OCI-LY1 (cell line): ENCODE measurements at regions not wholly inside any gene's neighbourhood (a gene's known extent, or its start where the extent isn't known, plus 50 kb on each side); places are given as distances from the start of the nearest gene placed in this dataset.

Experiments used
- H2AFZ ChIP-seq: fragments of 200-600 bp; sonication (generic), shearing (Covaris generic); 2 replicates; pipeline ENCODE4 v1.6.0; 2014; ENCODE audit warnings: antibody characterized with exemption, mild to moderate bottlenecking, low read length
- H3F3A ChIP-seq: fragments of 200-600 bp; sonication (generic), shearing (Covaris generic); 2 replicates; pipeline ENCODE4 v1.6.0; 2014; ENCODE audit warnings: mild to moderate bottlenecking, antibody characterized with exemption, low read length, moderate library complexity; ENCODE audit not compliant: insufficient read depth
- H3K27ac ChIP-seq: fragments of 200-600 bp; sonication (generic); 2 replicates; pipeline ENCODE4 v1.5.1; 2014; ENCODE audit warnings: low read length, mixed run types, mild to moderate bottlenecking, low read depth; ENCODE audit not compliant: poor library complexity, severe bottlenecking
- H3K27me3 ChIP-seq: fragments of 200-600 bp; sonication (generic); 2 replicates; pipeline ENCODE4 v1.6.0; 2014; ENCODE audit warnings: antibody characterized with exemption, mild to moderate bottlenecking, low read length, moderate library complexity; ENCODE audit not compliant: insufficient read depth
- H3K36me3 ChIP-seq: fragments of 200-600 bp; sonication (generic); 2 replicates; pipeline ENCODE4 v1.6.1; 2014; ENCODE audit warnings: mild to moderate bottlenecking, antibody characterized with exemption, low read length, moderate library complexity, mixed read lengths; ENCODE audit not compliant: insufficient read depth
- H3K4me1 ChIP-seq: fragments of 200-600 bp; sonication (generic); 2 replicates; pipeline ENCODE4 v1.5.1; 2014; ENCODE audit warnings: mild to moderate bottlenecking, low read length, moderate library complexity; ENCODE audit not compliant: insufficient read depth, severe bottlenecking
- H3K4me2 ChIP-seq: fragments of 200-600 bp; sonication (generic), shearing (Covaris generic); 2 replicates; pipeline ENCODE4 v1.6.1; 2014; ENCODE audit warnings: low read length
- H3K4me3 ChIP-seq: fragments of 200-600 bp; sonication (generic); 2 replicates; pipeline ENCODE4 v1.5.1; 2014; ENCODE audit warnings: low read length, low read depth, mild to moderate bottlenecking, mixed read lengths; ENCODE audit not compliant: poor library complexity, severe bottlenecking
- H3K79me2 ChIP-seq: fragments of 200-600 bp; shearing (Covaris generic); 2 replicates; pipeline ENCODE4 v1.6.1; 2016; ENCODE audit warnings: mixed run types, low read length, mixed read lengths; ENCODE audit not compliant: insufficient read depth
- H3K9ac ChIP-seq: fragments of 200-600 bp; sonication (generic), shearing (Covaris generic); 2 replicates; pipeline ENCODE4 v1.6.1; 2014; ENCODE audit warnings: mild to moderate bottlenecking, low read length, mixed read lengths
- H3K9me2 ChIP-seq: fragments of 200-600 bp; sonication (generic), shearing (Covaris generic); 2 replicates; pipeline ENCODE4 v1.6.1; 2014; ENCODE audit warnings: low read depth, mild to moderate bottlenecking, low read length, mixed read lengths
- H3K9me3 ChIP-seq: fragments of 200-600 bp; shearing (Covaris generic); 2 replicates; pipeline ENCODE4 v1.6.1; 2014; ENCODE audit warnings: low read length, mixed read lengths
- H4K20me1 ChIP-seq: fragments of 200-600 bp; sonication (generic), shearing (Covaris generic); 2 replicates; pipeline ENCODE4 v1.6.0; 2016; ENCODE audit warnings: mild to moderate bottlenecking, low read length; ENCODE audit not compliant: insufficient read depth
- EZH2 ChIP-seq: fragments of 200-600 bp; sonication (generic), shearing (Covaris generic); IDR thresholded peaks from 2 replicates; pipeline ENCODE4 v1.8.0; 2017; ENCODE audit warnings: borderline replicate concordance, mixed run types, mild to moderate bottlenecking, antibody characterized with exemption, low read length, moderate library complexity, mixed read lengths
- TF ChIP-seq, protein P1 (sequence below): fragments of 200-600 bp; sonication (generic), shearing (Covaris generic); IDR thresholded peaks from 2 replicates; pipeline ENCODE4 v1.5.1; 2017; ENCODE audit warnings: mild to moderate bottlenecking, antibody characterized with exemption, low read length, moderate library complexity, mixed read lengths

DNA sequence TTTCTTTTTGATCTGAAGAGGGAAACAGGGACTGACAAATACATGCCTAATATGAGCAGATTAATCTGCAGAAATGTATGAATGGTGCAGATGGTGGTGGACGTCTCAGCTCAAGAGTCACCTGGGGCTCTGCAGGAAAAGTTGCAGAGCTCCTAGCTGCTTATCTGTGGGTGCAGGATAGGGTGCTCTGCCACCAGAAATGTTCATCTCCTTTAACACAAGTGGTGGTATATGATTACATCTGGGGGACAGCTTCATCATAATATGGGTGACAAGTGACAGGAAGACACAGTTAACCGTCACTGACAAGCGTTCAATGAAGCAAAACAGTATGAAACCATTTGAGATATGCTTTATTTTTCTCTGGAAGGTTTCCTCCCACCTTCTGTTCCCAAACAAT is 121.2 kb upstream of the LINC00305 start:
- no peak overlapping the region for H3K9ac ChIP-seq
- H3K9me3 ChIP-seq = no peaks in the 10 kb centered on the region
- no peak for TF ChIP-seq EZH2
- TF ChIP-seq, protein P1, sequence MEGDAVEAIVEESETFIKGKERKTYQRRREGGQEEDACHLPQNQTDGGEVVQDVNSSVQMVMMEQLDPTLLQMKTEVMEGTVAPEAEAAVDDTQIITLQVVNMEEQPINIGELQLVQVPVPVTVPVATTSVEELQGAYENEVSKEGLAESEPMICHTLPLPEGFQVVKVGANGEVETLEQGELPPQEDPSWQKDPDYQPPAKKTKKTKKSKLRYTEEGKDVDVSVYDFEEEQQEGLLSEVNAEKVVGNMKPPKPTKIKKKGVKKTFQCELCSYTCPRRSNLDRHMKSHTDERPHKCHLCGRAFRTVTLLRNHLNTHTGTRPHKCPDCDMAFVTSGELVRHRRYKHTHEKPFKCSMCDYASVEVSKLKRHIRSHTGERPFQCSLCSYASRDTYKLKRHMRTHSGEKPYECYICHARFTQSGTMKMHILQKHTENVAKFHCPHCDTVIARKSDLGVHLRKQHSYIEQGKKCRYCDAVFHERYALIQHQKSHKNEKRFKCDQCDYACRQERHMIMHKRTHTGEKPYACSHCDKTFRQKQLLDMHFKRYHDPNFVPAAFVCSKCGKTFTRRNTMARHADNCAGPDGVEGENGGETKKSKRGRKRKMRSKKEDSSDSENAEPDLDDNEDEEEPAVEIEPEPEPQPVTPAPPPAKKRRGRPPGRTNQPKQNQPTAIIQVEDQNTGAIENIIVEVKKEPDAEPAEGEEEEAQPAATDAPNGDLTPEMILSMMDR = no peak
- H3K36me3 ChIP-seq = no peaks in the 10 kb centered on the region
- H2AFZ ChIP-seq = no peak overlapping the region
- H3K79me2 ChIP-seq = no peaks in the 10 kb centered on the region
- no peak overlapping the region for H3K27ac ChIP-seq
- no peak overlapping the region for H3K4me2 ChIP-seq
- no peak overlapping the region for H3K4me3 ChIP-seq
- no peaks in the 10 kb centered on the region for H3F3A ChIP-seq
- H3K27me3 ChIP-seq = no peaks in the 10 kb centered on the region
- no peaks in the 10 kb centered on the region for H4K20me1 ChIP-seq
- no peaks in the 10 kb centered on the region for H3K9me2 ChIP-seq
- H3K4me1 ChIP-seq = no peaks in the 10 kb centered on the region

DNA sequence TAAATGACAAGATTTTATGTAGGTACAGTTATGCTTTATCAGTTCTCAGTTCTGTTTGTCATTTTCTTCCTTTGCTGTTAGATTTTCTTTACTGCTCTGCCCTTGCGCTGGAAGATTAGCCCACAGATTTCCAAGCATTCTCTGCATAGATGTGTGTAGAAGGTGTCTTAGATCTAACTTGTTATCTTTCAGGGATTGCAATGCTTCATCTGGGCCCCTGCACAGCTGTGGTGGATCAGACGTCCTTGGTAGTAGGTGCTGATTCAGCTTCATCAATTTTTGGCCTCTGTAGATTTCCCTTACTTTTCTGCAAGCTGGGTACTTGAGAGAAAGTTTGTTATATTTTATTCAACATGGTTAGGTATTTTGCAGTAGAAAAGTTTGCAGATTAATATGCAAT is 115.3 kb upstream of the LINC00305 start:
- Histone ChIP-seq H3K79me2 (no peaks in the 10 kb centered on the region), H2AFZ (no peak overlapping the region), H3F3A (no peaks in the 10 kb centered on the region), H3K4me3 (no peak overlapping the region), H3K9me3 (no peaks in the 10 kb centered on the region), H3K9ac (no peak overlapping the region), H3K27ac (no peak overlapping the region), H3K4me1 (no peaks in the 10 kb centered on the region), H3K4me2 (no peak overlapping the region), H4K20me1 (no peaks in the 10 kb centered on the region), H3K36me3 (no peaks in the 10 kb centered on the region), H3K9me2 (no peaks in the 10 kb centered on the region), H3K27me3 (no peaks in the 10 kb centered on the region)
- TF ChIP-seq, protein P1 = no peak
- no peak for TF ChIP-seq EZH2

DNA sequence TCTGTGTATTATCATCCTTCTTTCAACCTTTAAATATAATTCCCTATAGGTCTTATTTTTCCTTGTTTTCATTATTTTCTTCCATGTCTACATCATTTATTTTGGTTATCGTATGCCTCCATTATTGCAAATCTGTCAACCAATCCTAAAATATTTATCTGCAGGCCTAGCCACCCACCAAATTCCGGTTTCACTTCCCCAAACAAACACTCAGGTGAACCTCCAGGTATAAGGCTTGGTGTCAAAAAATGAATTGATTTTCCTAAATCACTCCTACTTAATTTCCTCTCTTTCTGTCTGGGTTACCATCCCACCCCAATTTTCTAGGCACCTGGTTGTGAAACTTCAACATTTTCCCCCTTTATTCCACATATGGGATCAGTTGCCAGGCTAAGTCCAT is 111.9 kb upstream of the LINC00305 start:
- Histone ChIP-seq H3K4me3 (no peak overlapping the region), H3K79me2 (no peaks in the 10 kb centered on the region), H2AFZ (no peak overlapping the region), H3K27ac (no peak overlapping the region), H3F3A (no peaks in the 10 kb centered on the region), H3K9me2 (no peaks in the 10 kb centered on the region), H3K36me3 (no peaks in the 10 kb centered on the region), H3K4me2 (no peak overlapping the region), H3K9me3 (no peaks in the 10 kb centered on the region), H3K27me3 (no peaks in the 10 kb centered on the region), H3K4me1 (no peaks in the 10 kb centered on the region), H3K9ac (no peak overlapping the region), H4K20me1 (no peaks in the 10 kb centered on the region)
- TF ChIP-seq EZH2 = no peak
- TF ChIP-seq, protein P1 = no peak
